GM12864 (cell line): ENCODE measurements at regions not wholly inside any gene's neighbourhood (a gene's known extent, or its start where the extent isn't known, plus 50 kb on each side); places are given as distances from the start of the nearest gene placed in this dataset.

Source experiments
- DNase-seq: peaks from one replicate; pipeline ENCODE4 v3.0.0-alpha.2; 2011; ENCODE audit warnings: low read depth
- H3K4me3 ChIP-seq: 2 replicates; pipeline ENCODE4 v1.5.1; 2011; ENCODE audit warnings: mild to moderate bottlenecking, low read depth, low read length, control low read depth
- CTCF ChIP-seq: IDR thresholded peaks from 2 replicates; pipeline ENCODE4 v1.5.1; 2011; ENCODE audit warnings: low read depth, mild to moderate bottlenecking, moderate library complexity, low read length, control low read depth, inconsistent platforms; ENCODE audit errors: missing control alignments

GRCh38 chr17:77436481-77436880 is 295.7 kb downstream of the SEC14L1 start:
- no peak for DNase-seq
- TF ChIP-seq CTCF, result no peak
- no peak overlapping the region for H3K4me3 ChIP-seq

DNA sequence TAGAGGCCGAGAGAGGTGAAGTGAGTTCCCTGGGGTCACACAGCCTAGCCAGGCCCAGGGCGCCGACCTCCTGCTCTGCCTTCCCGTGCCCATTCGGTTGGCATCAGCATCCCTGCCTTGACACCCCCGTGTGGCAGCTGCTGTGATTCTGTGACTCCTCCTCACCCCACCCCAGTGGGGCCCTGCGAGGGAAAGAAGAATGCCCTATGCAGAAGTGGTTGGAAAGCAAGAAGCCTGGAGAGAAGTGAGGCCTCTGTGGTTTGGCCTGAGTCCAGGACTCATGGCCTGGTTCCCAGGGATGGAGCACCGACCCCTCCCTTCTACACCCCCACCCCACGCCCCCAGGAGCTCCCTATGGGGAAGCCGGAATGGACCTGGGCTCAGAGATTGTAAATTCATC is 296.2 kb downstream of the SEC14L1 start:
- DNase-seq, result no peak
- no peak overlapping the region for H3K4me3 ChIP-seq
- TF ChIP-seq CTCF, result no peak

- no peak for DNase-seq
- no peak overlapping the region for H3K4me3 ChIP-seq
- TF ChIP-seq CTCF, result no peak
These were observed 297.0 kb downstream of the SEC14L1 start for GRCh38 chr17:77437747-77438146.

- H3K4me3 ChIP-seq, result no peak overlapping the region
- no peak for TF ChIP-seq CTCF
- DNase-seq, result no peak
These were observed 297.7 kb downstream of the SEC14L1 start for GRCh38 chr17:77438241-77439188.

DNA sequence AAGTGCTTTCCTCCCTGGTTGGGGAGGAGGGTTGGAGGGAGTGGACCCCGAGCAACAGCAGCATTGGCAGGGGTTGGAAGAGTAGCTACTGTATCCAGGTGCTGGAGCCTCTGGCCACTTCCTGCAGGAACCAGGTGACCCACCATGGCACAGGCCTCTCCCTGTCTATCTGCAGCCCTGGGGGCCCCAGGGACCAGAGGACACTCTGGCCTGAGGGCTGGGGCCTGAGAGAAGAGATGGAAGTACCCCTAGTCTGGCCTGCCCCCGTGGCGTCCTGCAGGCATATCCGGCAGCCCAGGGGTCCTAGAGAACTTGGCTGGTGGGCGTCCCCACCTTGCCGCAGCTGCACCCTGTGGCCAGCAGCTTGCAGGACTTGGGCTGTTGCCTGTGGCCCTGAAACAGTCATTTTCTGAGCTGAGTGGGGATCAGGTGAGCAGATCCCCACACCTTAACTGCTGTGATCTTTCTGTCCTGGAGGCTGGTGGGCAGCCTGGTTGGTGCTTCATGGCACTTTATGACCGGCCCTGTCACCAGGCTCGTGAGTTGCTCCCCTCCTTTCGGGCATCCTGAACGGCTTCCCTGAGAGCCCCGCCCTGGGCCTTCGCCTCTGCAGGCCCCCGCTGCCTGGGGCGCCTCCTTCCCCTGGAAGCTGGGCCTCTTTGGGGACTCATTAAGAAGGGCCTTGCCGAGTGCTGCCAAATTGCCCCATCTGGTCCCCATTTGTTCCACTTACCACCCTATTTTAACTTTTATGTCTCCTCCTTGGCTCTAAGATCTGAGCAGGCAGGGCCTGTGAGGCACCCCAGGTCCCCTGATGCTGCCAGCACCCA is 298.6 kb downstream of the SEC14L1 start:
- TF ChIP-seq CTCF, result no peak
- no peak for DNase-seq
- H3K4me3 ChIP-seq, result no peak overlapping the region

- TF ChIP-seq CTCF, result no peak
- H3K4me3 ChIP-seq, result no peak overlapping the region; the same call in 1 of the 2 replicates
- DNase-seq, result no peak
These were observed 299.8 kb downstream of the SEC14L1 start for GRCh38 chr17:77440560-77440981.
